ENCODE measurements at regions not wholly inside any gene's neighbourhood (a gene's known extent, or its start where the extent isn't known, plus 50 kb on each side); places are given as distances from the start of the nearest gene placed in this dataset.

DNA sequence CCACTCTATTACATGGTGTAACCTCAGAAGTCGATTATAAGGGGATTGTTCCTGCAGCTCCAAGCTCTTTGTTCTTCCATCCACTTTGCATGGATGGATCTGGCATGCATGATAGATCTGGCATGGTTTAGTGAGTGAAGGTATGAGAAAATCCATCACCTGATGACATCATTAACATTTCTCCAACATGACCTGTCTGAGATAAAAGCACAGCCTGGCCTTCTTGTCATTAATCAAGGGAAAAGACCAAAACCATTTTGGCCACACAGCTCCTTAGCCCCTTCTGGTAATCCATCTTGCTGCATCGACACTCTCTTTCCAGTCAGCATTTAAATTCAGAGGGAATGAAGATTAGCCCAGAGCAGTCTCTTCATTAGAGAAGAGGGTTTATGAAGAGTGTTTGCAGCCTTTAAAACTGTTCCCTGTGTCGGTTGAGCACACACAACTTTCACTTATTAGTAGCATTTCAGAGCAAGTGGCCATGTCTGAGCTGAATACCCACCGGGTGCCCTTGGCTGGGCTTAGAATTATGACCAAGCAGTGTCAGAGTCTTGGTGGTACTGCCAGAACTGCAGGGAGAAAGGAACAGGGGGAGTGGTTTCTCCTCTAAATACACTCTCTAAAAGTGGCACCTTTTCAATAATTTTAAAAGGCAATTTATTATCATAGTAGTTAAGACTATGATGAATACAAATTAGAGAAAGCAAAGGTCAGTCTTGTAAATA lies 246.0 kb downstream of the HAPSTR1 start:
- TF ChIP-seq EP300 (IDR thresholded peaks at IDR 0.05): no peak
- TF ChIP-seq, protein P1, sequence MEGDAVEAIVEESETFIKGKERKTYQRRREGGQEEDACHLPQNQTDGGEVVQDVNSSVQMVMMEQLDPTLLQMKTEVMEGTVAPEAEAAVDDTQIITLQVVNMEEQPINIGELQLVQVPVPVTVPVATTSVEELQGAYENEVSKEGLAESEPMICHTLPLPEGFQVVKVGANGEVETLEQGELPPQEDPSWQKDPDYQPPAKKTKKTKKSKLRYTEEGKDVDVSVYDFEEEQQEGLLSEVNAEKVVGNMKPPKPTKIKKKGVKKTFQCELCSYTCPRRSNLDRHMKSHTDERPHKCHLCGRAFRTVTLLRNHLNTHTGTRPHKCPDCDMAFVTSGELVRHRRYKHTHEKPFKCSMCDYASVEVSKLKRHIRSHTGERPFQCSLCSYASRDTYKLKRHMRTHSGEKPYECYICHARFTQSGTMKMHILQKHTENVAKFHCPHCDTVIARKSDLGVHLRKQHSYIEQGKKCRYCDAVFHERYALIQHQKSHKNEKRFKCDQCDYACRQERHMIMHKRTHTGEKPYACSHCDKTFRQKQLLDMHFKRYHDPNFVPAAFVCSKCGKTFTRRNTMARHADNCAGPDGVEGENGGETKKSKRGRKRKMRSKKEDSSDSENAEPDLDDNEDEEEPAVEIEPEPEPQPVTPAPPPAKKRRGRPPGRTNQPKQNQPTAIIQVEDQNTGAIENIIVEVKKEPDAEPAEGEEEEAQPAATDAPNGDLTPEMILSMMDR (IDR thresholded peaks at IDR 0.05): no peak
